ENCODE measurements at regions not wholly inside any gene's neighbourhood (a gene's known extent, or its start where the extent isn't known, plus 50 kb on each side); places are given as distances from the start of the nearest gene placed in this dataset.

GRCh38 chr14:62006116-62006731 is 244.0 kb downstream of the SNAPC1 start:
- no peak for TF ChIP-seq EZH2phosphoT487 (conservative IDR thresholded peaks at IDR 0.05; ENCODE audit: low read length)
- no peak for TF ChIP-seq CTCF (IDR thresholded peaks at IDR 0.05; ENCODE audit: insufficient read depth, low read length, poor library complexity, severe bottlenecking)

Data from SU-DHL-6 (cell line).